Ascending aorta (tissue), 2 donors: ENCODE measurements at regions not wholly inside any gene's neighbourhood (a gene's known extent, or its start where the extent isn't known, plus 50 kb on each side); places are given as distances from the start of the nearest gene placed in this dataset.
"Not testable (repeated sequence)": the region's sequence is repeated elsewhere in the genome, so short reads cannot be mapped to it uniquely, and the experiment has no call there.

ENCODE experiments used
- DNase-seq, 2 donors: peaks; one replicate each; pipeline ENCODE4 v3.0.0-alpha.2; 2019; ENCODE audit warnings: low spot score in 2 of 2
- H3K27ac ChIP-seq, 2 donors: fragments of 200-600 bp; sonication (generic); one replicate each; pipeline ENCODE4 v1.5.1; 2016 to 2017; ENCODE audit warnings: mild to moderate bottlenecking in 1 of 2
- H3K27me3 ChIP-seq: fragments of 200-600 bp; sonication (generic); one replicate; pipeline ENCODE4 v1.5.1; 2017
- H3K36me3 ChIP-seq, 2 donors: fragments of 200-600 bp; sonication (generic); one replicate each; pipeline ENCODE4 v1.5.1; 2016
- H3K4me1 ChIP-seq, 2 donors: fragments of 200-600 bp; sonication (generic); one replicate each; pipeline ENCODE4 v1.5.1; 2016 to 2017; ENCODE audit warnings: mild to moderate bottlenecking in 1 of 2
- H3K4me3 ChIP-seq, 2 donors: fragments of 200-600 bp; sonication (generic); one replicate each; pipeline ENCODE4 v1.5.1; 2016 to 2017; ENCODE audit warnings: mild to moderate bottlenecking in 1 of 2
- H3K9me3 ChIP-seq, 2 donors: fragments of 200-600 bp; sonication (generic); one replicate each; pipeline ENCODE4 v1.5.1; 2016
- intact Hi-C: fragments of 100-400 bp; cut with DNase I; formaldehyde crosslinking; loops from one replicate; pipeline ENCODE4 v1.15.1; 2023
- TF ChIP-seq, protein P1 (sequence below), 3 experiments: fragments of 200-600 bp in 2 of 3; fragments of 450-650 bp in 1 of 3; sonication (generic) in 2 of 3; IDR thresholded peaks; one replicate each; pipeline ENCODE4 v1.5.1; 2016 to 2019; ENCODE audit warnings: antibody characterized with exemption in 3 of 3, mild to moderate bottlenecking in 1 of 3, moderate library complexity in 1 of 3

DNA sequence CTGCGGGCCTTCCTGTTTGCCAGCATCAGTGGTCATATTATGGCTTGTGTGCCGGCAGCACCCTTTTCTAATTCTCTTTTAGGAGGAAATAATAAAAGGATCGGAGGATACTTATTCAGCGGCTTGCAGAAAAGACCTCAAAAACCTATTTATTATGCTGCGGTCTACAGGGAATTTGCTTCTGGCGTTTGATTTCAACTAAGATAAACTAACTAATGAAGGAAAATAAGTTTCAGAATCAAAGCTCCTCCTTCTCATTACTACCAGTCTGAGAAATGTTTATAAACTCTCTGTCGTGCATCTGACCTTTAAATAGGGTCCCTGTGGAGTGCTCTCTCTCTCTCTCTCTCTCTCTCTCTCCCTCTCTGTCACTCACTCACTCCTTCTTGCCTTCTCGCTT is 335.0 kb upstream of the GLI3 start:
- H3K4me1 ChIP-seq = no peaks in the 10 kb centered on the region
- no peaks in the 10 kb centered on the region for H3K27me3 ChIP-seq
- no peaks in the 10 kb centered on the region for H3K9me3 ChIP-seq
- TF ChIP-seq, protein P1, sequence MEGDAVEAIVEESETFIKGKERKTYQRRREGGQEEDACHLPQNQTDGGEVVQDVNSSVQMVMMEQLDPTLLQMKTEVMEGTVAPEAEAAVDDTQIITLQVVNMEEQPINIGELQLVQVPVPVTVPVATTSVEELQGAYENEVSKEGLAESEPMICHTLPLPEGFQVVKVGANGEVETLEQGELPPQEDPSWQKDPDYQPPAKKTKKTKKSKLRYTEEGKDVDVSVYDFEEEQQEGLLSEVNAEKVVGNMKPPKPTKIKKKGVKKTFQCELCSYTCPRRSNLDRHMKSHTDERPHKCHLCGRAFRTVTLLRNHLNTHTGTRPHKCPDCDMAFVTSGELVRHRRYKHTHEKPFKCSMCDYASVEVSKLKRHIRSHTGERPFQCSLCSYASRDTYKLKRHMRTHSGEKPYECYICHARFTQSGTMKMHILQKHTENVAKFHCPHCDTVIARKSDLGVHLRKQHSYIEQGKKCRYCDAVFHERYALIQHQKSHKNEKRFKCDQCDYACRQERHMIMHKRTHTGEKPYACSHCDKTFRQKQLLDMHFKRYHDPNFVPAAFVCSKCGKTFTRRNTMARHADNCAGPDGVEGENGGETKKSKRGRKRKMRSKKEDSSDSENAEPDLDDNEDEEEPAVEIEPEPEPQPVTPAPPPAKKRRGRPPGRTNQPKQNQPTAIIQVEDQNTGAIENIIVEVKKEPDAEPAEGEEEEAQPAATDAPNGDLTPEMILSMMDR (IDR thresholded peaks at IDR 0.05) = no peak
- no peak overlapping the region for H3K4me3 ChIP-seq
- intact Hi-C loops = no loop called here
- no peaks in the 10 kb centered on the region for H3K36me3 ChIP-seq
- no peak for DNase-seq
- no peak overlapping the region for H3K27ac ChIP-seq

DNA sequence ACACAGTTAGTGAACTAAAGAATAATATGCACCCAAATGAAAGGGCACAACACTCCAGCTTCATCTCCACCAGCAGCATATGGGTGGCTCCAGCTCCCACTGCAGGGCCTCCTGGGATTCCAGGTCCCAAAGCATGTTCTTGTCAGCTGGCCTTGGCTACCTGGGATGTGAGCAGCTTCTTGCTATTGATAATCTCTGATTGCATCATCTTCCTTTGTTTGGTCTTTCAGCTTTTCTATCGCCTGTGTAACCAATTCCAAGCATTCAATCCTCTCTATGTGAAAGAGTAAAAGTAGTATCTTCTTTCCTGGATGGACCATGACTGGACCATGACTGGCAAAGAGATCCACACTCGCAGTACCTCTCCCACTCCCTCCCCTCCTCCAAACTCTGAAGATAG is 333.9 kb upstream of the GLI3 start:
- intact Hi-C loops = no loop called here
- no peaks in the 10 kb centered on the region for H3K4me1 ChIP-seq
- no peaks in the 10 kb centered on the region for H3K9me3 ChIP-seq
- TF ChIP-seq, protein P1 (IDR thresholded peaks at IDR 0.05) = no peak
- H3K36me3 ChIP-seq = no peaks in the 10 kb centered on the region
- no peak for DNase-seq
- H3K4me3 ChIP-seq = no peak overlapping the region
- no peak overlapping the region for H3K27ac ChIP-seq
- H3K27me3 ChIP-seq = no peaks in the 10 kb centered on the region

DNA sequence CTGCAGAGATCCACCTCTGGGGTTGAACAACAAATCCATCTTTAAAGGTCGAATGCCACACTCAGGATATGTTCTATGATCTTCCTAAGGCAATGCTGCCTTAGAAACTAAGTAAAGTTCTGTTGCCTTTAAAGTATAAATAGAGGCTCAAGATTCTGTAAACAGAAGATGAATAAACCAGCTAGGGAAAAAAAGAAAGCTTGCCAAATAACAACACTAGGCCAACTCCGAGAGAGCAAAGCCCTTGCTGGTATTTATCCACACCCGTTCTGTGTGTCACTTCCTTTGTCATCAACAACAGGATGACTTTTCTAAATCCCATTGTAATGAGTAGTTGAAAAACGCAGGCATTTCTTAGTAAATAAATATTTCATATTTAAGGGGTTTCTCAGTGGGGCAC is 330.0 kb upstream of the GLI3 start:
- intact Hi-C loops = no loop called here
- Histone ChIP-seq H3K9me3 (peaks cover 0 to 16% of the 10 kb centered on the region in 2 donors), H3K27me3 (no peaks in the 10 kb centered on the region), H3K36me3 (no peaks in the 10 kb centered on the region), H3K4me1 (no peaks in the 10 kb centered on the region), H3K4me3 (no peak overlapping the region), H3K27ac (no peak overlapping the region)
- TF ChIP-seq, protein P1 (IDR thresholded peaks at IDR 0.05) = no peak
- DNase-seq = no peak

DNA sequence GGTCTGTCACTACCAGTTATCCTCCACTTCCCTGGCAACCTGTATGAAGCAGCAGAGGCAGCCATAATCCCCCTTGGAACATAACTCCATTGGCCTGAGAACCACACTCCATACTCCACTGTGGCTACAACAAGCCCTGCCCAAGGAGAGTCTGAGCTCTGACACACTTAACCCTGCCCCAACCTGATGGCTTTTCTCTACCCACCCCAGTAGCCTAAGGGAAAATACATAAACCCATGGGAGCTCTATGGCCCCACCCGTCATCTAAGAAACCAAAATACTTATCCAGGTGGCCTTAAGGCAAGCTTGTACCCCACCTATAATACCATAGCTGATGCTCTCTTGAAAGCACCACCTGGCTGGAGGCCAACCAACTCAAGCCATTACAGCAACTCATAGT is 324.8 kb upstream of the GLI3 start:
- H3K4me1 ChIP-seq = no peaks in the 10 kb centered on the region
- no peaks in the 10 kb centered on the region for H3K27me3 ChIP-seq
- intact Hi-C loops = no loop called here
- no peaks in the 10 kb centered on the region for H3K36me3 ChIP-seq
- H3K4me3 ChIP-seq = no peak overlapping the region
- H3K9me3 ChIP-seq = peaks cover 0 to 18% of the 10 kb centered on the region in 2 donors
- H3K27ac ChIP-seq = no peak overlapping the region
- no peak for DNase-seq
- TF ChIP-seq, protein P1 (IDR thresholded peaks at IDR 0.05) = no peak

DNA sequence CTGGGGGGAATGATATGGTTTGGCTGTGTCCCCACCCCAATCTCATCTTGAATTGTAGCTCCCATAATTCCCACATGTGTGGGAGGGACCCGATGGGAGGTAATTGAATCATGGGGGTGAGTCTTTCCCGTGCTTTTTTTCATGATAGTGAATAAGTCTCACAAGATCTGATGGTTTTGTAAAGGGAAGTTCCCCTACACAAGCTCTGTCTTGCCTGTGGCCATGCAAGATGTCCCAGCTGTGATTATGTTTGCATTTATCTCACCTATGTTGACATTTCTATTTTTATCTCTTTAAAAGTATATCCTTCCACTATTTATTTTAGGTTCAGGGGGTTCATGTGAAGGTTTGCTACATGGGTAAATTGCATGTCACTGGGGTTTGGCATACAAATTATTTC is 323.9 kb upstream of the GLI3 start:
- Histone ChIP-seq H3K36me3 (no peaks in the 10 kb centered on the region), H3K4me1 (no peaks in the 10 kb centered on the region), H3K4me3 (no peak overlapping the region), H3K27me3 (no peaks in the 10 kb centered on the region), H3K9me3 (peaks cover 0 to 18% of the 10 kb centered on the region in 2 donors), H3K27ac (no peak overlapping the region)
- DNase-seq = no peak
- intact Hi-C loops = no loop called here
- TF ChIP-seq, protein P1 (IDR thresholded peaks at IDR 0.05) = no peak

DNA sequence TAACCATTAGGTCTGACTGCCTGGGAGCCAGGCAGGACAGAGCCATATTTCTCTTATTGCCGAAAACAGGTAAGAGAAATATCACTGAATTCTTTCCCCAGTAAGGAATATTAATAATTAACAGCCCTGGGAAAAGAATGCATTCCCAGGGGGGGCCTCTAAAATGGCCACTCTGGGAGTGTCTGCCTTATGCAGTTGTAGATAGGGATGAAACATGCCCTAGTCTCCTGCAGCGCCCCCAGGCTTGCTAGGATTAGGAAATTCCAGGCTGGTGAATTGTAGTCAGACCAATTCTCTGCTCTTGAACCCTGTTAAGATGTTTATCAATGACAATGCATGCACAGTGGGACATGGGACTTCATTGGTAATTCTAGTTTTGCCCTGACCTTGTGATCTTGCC is 317.9 kb upstream of the GLI3 start:
- H3K27me3 ChIP-seq, H3K36me3 ChIP-seq, H3K4me3 ChIP-seq, DNase-seq, intact Hi-C loops, H3K27ac ChIP-seq, H3K4me1 ChIP-seq, H3K9me3 ChIP-seq: not testable (repeated sequence)
